ENCODE measurements at regions not wholly inside any gene's neighbourhood (a gene's known extent, or its start where the extent isn't known, plus 50 kb on each side); places are given as distances from the start of the nearest gene placed in this dataset.

DNA sequence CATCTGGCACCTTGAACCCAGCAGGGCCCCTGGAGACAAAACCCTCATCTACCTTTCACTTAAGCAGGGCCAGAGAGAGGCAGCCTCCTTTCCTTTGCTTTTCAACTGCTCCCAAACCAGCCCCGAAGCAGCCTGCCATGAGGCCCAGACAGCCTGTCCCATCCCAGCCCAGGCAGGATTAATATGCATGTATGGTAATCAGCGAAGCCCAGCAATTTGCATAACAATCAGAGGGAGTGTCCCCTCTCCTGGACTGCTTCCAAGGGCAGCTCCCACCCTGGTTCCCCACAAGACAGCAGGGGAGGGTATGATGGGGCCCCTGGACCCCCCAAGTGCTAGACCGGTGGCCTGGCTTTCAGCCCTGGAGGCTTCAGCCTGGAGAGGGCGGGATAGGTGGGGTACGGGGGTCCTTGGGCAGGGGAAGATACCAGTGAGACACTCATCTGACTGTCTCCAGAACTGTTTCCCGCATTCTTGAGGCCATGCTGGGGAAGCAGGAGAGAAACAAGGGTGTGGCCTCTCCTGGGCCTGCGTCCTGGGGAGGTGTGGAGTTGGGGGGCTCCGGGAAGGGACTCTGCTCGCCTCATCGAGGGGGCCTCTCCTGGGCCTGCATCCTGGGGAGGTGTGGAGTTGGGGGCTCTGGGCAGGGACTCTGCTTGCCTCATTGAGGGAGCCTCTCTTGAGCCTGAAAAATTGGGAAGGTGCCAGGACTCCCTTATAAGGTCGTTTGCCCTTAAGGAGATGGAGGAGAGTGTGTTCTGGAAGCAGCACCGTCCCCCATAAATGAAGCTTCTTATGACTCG lies 93.2 kb upstream of the PRR5 start:
- TF ChIP-seq, protein P1, sequence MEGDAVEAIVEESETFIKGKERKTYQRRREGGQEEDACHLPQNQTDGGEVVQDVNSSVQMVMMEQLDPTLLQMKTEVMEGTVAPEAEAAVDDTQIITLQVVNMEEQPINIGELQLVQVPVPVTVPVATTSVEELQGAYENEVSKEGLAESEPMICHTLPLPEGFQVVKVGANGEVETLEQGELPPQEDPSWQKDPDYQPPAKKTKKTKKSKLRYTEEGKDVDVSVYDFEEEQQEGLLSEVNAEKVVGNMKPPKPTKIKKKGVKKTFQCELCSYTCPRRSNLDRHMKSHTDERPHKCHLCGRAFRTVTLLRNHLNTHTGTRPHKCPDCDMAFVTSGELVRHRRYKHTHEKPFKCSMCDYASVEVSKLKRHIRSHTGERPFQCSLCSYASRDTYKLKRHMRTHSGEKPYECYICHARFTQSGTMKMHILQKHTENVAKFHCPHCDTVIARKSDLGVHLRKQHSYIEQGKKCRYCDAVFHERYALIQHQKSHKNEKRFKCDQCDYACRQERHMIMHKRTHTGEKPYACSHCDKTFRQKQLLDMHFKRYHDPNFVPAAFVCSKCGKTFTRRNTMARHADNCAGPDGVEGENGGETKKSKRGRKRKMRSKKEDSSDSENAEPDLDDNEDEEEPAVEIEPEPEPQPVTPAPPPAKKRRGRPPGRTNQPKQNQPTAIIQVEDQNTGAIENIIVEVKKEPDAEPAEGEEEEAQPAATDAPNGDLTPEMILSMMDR (IDR thresholded peaks at IDR 0.05; ENCODE audit: low read depth, low read length), result no peak
- TF ChIP-seq EZH2phosphoT487 (IDR thresholded peaks at IDR 0.05; ENCODE audit: low read depth), result no peak

Data from OCI-LY3 (cell line).